ENCODE measurements at regions not wholly inside any gene's neighbourhood (a gene's known extent, or its start where the extent isn't known, plus 50 kb on each side); places are given as distances from the start of the nearest gene placed in this dataset.

DNA sequence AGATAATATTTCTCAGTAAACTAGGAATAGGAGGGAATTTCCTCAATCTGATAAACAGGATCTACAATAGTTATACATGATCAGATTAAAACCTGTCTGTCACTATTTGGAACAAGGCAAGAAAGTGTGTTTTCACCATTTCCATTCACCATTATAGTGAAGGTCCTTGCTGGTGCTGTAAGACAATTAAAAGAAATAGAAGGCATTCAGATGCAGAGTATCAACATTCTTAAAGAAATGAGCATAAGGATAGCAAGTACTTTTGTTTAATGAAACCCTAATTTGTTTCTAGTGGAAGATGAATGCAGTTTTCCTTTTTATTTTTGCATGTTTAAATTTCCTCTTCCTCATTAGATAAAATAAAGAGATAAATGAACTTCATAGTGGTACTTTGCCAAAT lies 693.7 kb downstream of the PLCL1 start:
- intact Hi-C loops (cut with micrococcal nuclease; ENCODE audit: unreplicated experiment) = no loop called here
- no peak overlapping the region for H3K27ac ChIP-seq (ENCODE audit: low read depth, low read length, poor library complexity, severe bottlenecking)
- no TSS peak for BruUV-seq (replicated peaks)
- H3K4me3 ChIP-seq (ENCODE audit: low read depth, low read length, poor library complexity, severe bottlenecking) = no peak overlapping the region
- TF ChIP-seq, protein P1, sequence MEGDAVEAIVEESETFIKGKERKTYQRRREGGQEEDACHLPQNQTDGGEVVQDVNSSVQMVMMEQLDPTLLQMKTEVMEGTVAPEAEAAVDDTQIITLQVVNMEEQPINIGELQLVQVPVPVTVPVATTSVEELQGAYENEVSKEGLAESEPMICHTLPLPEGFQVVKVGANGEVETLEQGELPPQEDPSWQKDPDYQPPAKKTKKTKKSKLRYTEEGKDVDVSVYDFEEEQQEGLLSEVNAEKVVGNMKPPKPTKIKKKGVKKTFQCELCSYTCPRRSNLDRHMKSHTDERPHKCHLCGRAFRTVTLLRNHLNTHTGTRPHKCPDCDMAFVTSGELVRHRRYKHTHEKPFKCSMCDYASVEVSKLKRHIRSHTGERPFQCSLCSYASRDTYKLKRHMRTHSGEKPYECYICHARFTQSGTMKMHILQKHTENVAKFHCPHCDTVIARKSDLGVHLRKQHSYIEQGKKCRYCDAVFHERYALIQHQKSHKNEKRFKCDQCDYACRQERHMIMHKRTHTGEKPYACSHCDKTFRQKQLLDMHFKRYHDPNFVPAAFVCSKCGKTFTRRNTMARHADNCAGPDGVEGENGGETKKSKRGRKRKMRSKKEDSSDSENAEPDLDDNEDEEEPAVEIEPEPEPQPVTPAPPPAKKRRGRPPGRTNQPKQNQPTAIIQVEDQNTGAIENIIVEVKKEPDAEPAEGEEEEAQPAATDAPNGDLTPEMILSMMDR (conservative IDR thresholded peaks at IDR 0.05; ENCODE audit: low read depth, low read length) = no peak
- TF ChIP-seq EZH2 (IDR thresholded peaks at IDR 0.05; ENCODE audit: borderline replicate concordance, low read depth, low read length, poor library complexity, severe bottlenecking) = no peak
- ChIA-PET CTCF (no interaction called here), POLR2A (ENCODE audit: low non-redundant PET) (no interaction called here)
- no peak for DNase-seq (ENCODE audit: low spot score)
- H3K36me3 ChIP-seq (ENCODE audit: insufficient read depth, low read length, poor library complexity, severe bottlenecking) = no peaks in the 10 kb centered on the region
- no peaks in the 10 kb centered on the region for H3K27me3 ChIP-seq (replicated peaks; ENCODE audit: insufficient read depth, low read depth, low read length, poor library complexity)
- no peaks in the 10 kb centered on the region for H3K9me3 ChIP-seq (ENCODE audit: low read depth, low read length, poor library complexity, severe bottlenecking)
- no peaks in the 10 kb centered on the region for H3K4me1 ChIP-seq (ENCODE audit: insufficient read depth, low read length, poor library complexity, severe bottlenecking)

DNA sequence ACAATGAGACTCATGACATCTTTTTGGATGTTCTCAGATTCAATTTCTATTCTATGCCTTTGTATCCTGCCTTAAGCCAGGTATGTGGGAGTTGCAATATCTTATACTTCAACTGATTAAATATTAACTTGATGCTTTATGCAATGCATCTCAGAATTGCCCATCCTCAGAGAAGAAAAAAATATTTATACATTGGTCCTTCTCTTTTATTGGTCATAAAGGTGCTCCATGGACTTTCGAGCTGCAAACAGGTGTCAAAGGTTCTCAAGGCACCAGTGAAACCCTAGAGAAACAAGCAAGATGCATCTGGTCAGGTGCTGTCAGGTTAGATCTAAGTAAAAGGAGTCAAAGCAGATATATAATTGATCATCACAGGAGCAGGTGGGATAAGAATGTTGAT lies 690.5 kb downstream of the PLCL1 start:
- Histone ChIP-seq H3K9me3 (ENCODE audit: low read depth, low read length, poor library complexity, severe bottlenecking) (no peaks in the 10 kb centered on the region), H3K27ac (ENCODE audit: low read depth, low read length, poor library complexity, severe bottlenecking) (no peak overlapping the region), H3K27me3 (replicated peaks; ENCODE audit: insufficient read depth, low read depth, low read length, poor library complexity) (no peaks in the 10 kb centered on the region), H3K4me3 (ENCODE audit: low read depth, low read length, poor library complexity, severe bottlenecking) (no peak overlapping the region), H3K36me3 (ENCODE audit: insufficient read depth, low read length, poor library complexity, severe bottlenecking) (no peaks in the 10 kb centered on the region), H3K4me1 (ENCODE audit: insufficient read depth, low read length, poor library complexity, severe bottlenecking) (no peaks in the 10 kb centered on the region)
- TF ChIP-seq EZH2 (IDR thresholded peaks at IDR 0.05; ENCODE audit: borderline replicate concordance, low read depth, low read length, poor library complexity, severe bottlenecking) = no peak
- TF ChIP-seq, protein P1 (conservative IDR thresholded peaks at IDR 0.05; ENCODE audit: low read depth, low read length) = no peak
- ChIA-PET POLR2A (ENCODE audit: low non-redundant PET) (no interaction called here), CTCF (no interaction called here)
- intact Hi-C loops (cut with micrococcal nuclease; ENCODE audit: unreplicated experiment) = no loop called here
- no peak for DNase-seq (ENCODE audit: low spot score)
- BruUV-seq (replicated peaks) = no TSS peak

DNA sequence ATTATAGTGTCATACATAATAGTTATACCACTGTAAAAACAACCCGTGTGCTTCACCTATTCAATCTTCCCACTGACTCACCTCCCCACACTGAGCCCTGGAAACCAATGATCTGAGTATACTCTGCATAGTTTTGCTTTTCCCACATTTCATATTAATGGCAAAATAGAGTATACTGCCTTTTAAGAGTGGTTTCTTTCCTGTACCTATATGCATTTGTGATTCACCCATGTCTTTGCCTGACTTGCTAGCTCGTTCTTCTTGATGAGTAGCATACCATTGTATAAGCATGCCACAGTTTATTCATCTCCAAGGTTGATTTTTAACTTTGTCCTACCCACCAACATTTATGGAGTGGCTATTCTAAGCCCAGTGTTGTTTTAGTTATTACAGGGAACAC lies 686.4 kb downstream of the PLCL1 start:
- intact Hi-C loops (cut with micrococcal nuclease; ENCODE audit: unreplicated experiment) = no loop called here
- Histone ChIP-seq H3K4me1 (ENCODE audit: insufficient read depth, low read length, poor library complexity, severe bottlenecking) (no peaks in the 10 kb centered on the region), H3K27me3 (replicated peaks; ENCODE audit: insufficient read depth, low read depth, low read length, poor library complexity) (peaks cover 4% of the 10 kb centered on the region), H3K4me3 (ENCODE audit: low read depth, low read length, poor library complexity, severe bottlenecking) (no peak overlapping the region), H3K36me3 (ENCODE audit: insufficient read depth, low read length, poor library complexity, severe bottlenecking) (no peaks in the 10 kb centered on the region), H3K9me3 (ENCODE audit: low read depth, low read length, poor library complexity, severe bottlenecking) (no peaks in the 10 kb centered on the region), H3K27ac (ENCODE audit: low read depth, low read length, poor library complexity, severe bottlenecking) (no peak overlapping the region)
- ChIA-PET CTCF (no interaction called here), POLR2A (ENCODE audit: low non-redundant PET) (no interaction called here)
- DNase-seq (ENCODE audit: low spot score) = no peak
- TF ChIP-seq, protein P1 (conservative IDR thresholded peaks at IDR 0.05; ENCODE audit: low read depth, low read length) = no peak
- TF ChIP-seq EZH2 (IDR thresholded peaks at IDR 0.05; ENCODE audit: borderline replicate concordance, low read depth, low read length, poor library complexity, severe bottlenecking) = no peak
- BruUV-seq (replicated peaks) = no TSS peak

Data from A673 (cell line).